ENCODE measurements at regions not wholly inside any gene's neighbourhood (a gene's known extent, or its start where the extent isn't known, plus 50 kb on each side); places are given as distances from the start of the nearest gene placed in this dataset.
"Not testable (repeated sequence)": the region's sequence is repeated elsewhere in the genome, so short reads cannot be mapped to it uniquely, and the experiment has no call there.

GRCh38 chr4:18418195-18418898 lies 396.8 kb upstream of the LCORL start:
- SMC1A ChIA-PET (ENCODE audit: uncharacterized antibody, unreplicated experiment); intact Hi-C loops (cut with micrococcal nuclease; ENCODE audit: unreplicated experiment); H4K20me1 ChIP-seq (ENCODE audit: control insufficient read depth, insufficient read depth); H3K36me3 ChIP-seq (ENCODE audit: control insufficient read depth in 2 of 2, insufficient read depth in 2 of 2, low read length in 1 of 2); CTCF ChIA-PET; in situ Hi-C loops (cut with MboI); H3K9me3 ChIP-seq (replicated peaks; ENCODE audit: control insufficient read depth, insufficient read depth, low read length); FAIRE-seq; H3K79me2 ChIP-seq (ENCODE audit: control insufficient read depth, insufficient read depth, low read length); H3K27ac ChIP-seq (ENCODE audit: control insufficient read depth, insufficient read depth); RAD21 ChIA-PET (ENCODE audit: unreplicated experiment); H2AFZ ChIP-seq (ENCODE audit: control insufficient read depth, low read depth, low read length); H3K4me1 ChIP-seq (ENCODE audit: control insufficient read depth, insufficient read depth, low read length); H3K9ac ChIP-seq (ENCODE audit: control insufficient read depth, insufficient read depth, low read length); DNase-seq (ENCODE audit: low read depth, low spot score); H3K4me2 ChIP-seq (ENCODE audit: control insufficient read depth, insufficient read depth); POLR2A ChIA-PET; H3K4me3 ChIP-seq; H3K27me3 ChIP-seq (replicated peaks in 1 of 2; ENCODE audit: control insufficient read depth in 2 of 2, insufficient read depth in 2 of 2, low read length in 1 of 2); ATAC-seq; BruUV-seq (replicated peaks): not testable (repeated sequence)
- 83% methylated on average over 41 of the region's 51 CpGs for WGBS (ENCODE audit: insufficient coverage, insufficient replicate concordance, low lambda C conversion rate, missing lambda C conversion rate)

GRCh38 chr4:18417651-18418050 lies 396.1 kb upstream of the LCORL start:
- POLR2A ChIA-PET; SMC1A ChIA-PET (ENCODE audit: uncharacterized antibody, unreplicated experiment); H3K36me3 ChIP-seq (ENCODE audit: control insufficient read depth in 2 of 2, insufficient read depth in 2 of 2, low read length in 1 of 2); FAIRE-seq; H3K9me3 ChIP-seq (replicated peaks; ENCODE audit: control insufficient read depth, insufficient read depth, low read length); H4K20me1 ChIP-seq (ENCODE audit: control insufficient read depth, insufficient read depth); H2AFZ ChIP-seq (ENCODE audit: control insufficient read depth, low read depth, low read length); H3K79me2 ChIP-seq (ENCODE audit: control insufficient read depth, insufficient read depth, low read length); H3K4me3 ChIP-seq; BruUV-seq (replicated peaks); H3K27ac ChIP-seq (ENCODE audit: control insufficient read depth, insufficient read depth); RAD21 ChIA-PET (ENCODE audit: unreplicated experiment); H3K9ac ChIP-seq (ENCODE audit: control insufficient read depth, insufficient read depth, low read length); DNase-seq (ENCODE audit: low read depth, low spot score); in situ Hi-C loops (cut with MboI); intact Hi-C loops (cut with micrococcal nuclease; ENCODE audit: unreplicated experiment); H3K4me1 ChIP-seq (ENCODE audit: control insufficient read depth, insufficient read depth, low read length); CTCF ChIA-PET; H3K27me3 ChIP-seq (replicated peaks in 1 of 2; ENCODE audit: control insufficient read depth in 2 of 2, insufficient read depth in 2 of 2, low read length in 1 of 2); ATAC-seq; H3K4me2 ChIP-seq (ENCODE audit: control insufficient read depth, insufficient read depth): not testable (repeated sequence)
- 82% methylated on average over 14 of the region's 15 CpGs for WGBS (ENCODE audit: insufficient coverage, insufficient replicate concordance, low lambda C conversion rate, missing lambda C conversion rate)

Measured in GM12878 (cell line).